HT-29 (cell line): ENCODE measurements at regions not wholly inside any gene's neighbourhood (a gene's known extent, or its start where the extent isn't known, plus 50 kb on each side); places are given as distances from the start of the nearest gene placed in this dataset.
"Not testable (repeated sequence)": the region's sequence is repeated elsewhere in the genome, so short reads cannot be mapped to it uniquely, and the experiment has no call there.

ENCODE experiments used
- DNase-seq: peaks from one replicate; pipeline ENCODE4 v3.0.0-alpha.2; 2015; ENCODE audit warnings: low spot score

DNA sequence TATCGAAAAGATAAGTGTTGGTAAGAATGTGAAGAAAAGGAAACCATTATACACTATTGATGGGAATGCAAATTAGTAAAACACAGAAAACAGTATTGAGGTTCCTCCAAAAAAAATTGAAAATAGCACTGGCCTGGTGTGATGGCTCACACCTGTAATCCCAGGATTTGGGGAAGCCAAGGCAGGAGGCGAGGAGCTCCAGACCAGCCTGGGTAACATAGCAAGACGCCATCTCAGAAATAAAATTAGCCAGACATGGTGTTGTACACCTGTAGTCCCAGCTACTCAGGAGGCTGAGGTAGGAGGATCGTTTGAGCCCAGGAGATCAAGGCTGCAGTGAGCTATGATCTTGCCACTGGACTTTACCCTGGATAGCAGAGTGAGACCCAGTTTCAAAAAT, 5303.4 kb upstream of the TPTE start:
- DNase-seq = not testable (repeated sequence)

DNA sequence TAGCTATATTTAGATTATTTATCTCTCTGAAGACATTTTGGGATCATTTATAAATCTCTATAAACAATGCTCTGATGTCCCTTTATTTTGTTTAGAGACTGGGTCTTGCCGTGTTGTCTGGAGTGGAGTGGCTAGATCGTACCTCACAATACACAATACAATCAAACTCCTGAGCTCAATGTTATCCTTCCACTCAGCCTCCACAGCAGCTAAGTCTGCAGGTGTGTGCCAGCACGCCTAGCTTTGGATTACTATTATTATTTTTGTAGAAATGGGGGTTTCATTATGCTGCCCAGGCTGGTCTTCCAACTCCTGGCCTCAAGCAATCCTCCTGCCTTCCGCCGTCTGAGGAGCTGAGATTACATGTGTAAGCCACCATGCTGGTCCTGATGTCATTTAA, 5301.4 kb upstream of the TPTE start:
- DNase-seq = not testable (repeated sequence)

GRCh38 chr21:5220468-5220867, 5300.9 kb upstream of the TPTE start:
- DNase-seq = peak; percentile 25

- DNase-seq = not testable (repeated sequence)
Observed at GRCh38 chr21:5221458-5222050, 5299.8 kb upstream of the TPTE start.

GRCh38 chr21:5222996-5223782, 5298.2 kb upstream of the TPTE start:
- not testable (repeated sequence) for DNase-seq

DNA sequence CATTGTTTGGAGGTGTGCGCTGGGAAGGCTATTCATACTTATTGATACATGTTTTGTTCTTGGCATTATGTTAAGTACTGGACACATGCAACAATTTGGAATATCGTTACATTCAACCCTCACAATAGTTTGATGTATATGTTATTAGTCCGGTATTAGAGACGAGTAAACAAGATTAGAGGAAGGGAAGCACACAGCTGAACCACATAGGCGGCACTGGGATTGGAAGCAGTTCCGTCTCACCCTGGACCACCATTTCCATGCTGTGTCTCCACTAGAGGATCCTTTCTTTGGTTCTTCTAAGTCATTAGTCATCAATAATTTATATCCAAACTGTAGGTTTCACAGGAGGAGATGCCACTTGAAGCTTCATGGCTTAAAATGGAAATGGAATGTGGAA, 5297.2 kb upstream of the TPTE start:
- not testable (repeated sequence) for DNase-seq

DNA sequence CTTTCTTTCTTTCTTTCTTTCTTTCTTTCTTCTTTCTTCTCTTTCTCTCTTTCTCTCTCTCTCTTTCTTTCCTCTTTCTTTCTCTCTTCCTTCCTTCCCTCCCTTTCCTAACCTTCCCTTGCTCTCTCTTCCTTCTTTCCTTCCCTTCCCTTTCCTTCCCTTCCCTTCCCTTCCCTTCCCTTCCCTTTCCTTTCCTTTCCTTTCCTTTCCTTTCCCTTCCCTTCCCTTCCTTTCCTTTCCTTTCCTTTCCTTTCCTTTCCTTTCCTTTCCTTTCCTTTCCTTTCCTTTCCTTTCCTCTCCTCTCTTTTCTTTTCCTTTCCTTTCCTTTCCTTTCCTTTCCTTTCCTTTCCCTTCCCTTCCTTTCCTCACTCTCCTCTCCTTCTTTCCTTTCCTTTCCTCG, 5294.1 kb upstream of the TPTE start:
- DNase-seq = not testable (repeated sequence)

- not testable (repeated sequence) for DNase-seq
Observed at GRCh38 chr21:5230561-5230960, 5290.8 kb upstream of the TPTE start.

DNA sequence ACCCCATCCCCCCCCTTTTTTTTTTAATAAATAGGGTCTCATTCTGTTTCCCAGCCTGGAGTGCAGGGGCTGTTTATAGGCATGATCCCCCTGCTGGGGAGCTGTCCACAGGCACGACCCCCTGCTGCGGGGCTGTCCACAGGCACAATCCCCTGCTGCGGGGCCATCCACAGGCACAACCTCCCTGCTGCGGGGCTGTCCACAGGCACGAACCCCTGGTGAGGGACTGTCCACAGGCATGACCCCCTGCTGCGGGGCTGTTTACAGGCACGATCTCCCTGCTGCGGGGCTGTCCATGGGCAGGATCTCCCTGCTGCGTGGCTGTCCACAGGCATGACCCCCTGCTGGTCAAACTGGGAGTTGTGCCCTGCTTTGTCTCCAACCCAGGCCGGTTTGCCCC, 5290.1 kb upstream of the TPTE start:
- not testable (repeated sequence) for DNase-seq

- not testable (repeated sequence) for DNase-seq
Observed at GRCh38 chr21:5232176-5232958, 5289.0 kb upstream of the TPTE start.

DNA sequence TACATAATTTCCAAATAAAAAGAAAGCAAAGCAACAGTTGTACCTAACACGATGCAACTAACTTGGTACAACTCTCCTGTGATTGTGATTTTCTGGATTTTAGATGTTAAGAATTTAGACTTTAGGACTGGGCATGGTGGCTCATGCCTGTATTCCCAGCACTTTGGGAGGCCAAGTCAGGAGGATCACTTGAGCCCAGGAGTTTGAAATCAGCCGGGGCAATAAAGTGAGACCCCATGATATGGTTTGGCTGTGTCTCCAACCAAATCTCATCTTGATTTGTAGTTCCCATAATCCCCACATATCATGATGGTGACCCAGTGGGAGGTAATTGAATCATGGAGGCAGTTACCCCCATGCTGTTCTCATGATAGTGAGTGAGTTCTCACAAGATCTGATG, 5285.6 kb upstream of the TPTE start:
- not testable (repeated sequence) for DNase-seq

- not testable (repeated sequence) for DNase-seq
Observed at GRCh38 chr21:5236846-5237675, 5284.3 kb upstream of the TPTE start.

DNA sequence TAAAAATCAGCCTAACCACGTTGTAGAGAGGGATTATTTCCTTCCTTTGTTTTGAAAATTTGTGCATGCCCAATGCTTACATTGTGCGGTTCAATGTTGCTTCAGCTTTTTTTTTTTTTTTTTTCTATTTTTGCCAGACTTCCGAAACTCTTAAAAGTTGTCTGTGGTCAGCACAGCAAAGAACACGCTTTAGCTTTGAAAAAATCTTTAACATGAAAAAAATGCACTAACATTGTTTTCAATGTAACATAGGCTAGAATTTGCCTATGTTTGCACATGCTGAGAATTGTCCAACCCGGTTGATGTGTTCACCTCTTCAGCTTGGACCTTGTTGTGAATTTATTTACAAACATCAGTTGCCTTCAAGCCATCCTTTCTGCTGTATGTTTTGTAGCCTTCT, 5280.9 kb upstream of the TPTE start:
- DNase-seq = not testable (repeated sequence)

- DNase-seq = not testable (repeated sequence)
Observed at GRCh38 chr21:5242732-5243131, 5278.7 kb upstream of the TPTE start.

- not testable (repeated sequence) for DNase-seq
Observed at GRCh38 chr21:5243257-5243656, 5278.1 kb upstream of the TPTE start.

GRCh38 chr21:5243715-5244375, 5277.5 kb upstream of the TPTE start:
- DNase-seq = not testable (repeated sequence)

DNA sequence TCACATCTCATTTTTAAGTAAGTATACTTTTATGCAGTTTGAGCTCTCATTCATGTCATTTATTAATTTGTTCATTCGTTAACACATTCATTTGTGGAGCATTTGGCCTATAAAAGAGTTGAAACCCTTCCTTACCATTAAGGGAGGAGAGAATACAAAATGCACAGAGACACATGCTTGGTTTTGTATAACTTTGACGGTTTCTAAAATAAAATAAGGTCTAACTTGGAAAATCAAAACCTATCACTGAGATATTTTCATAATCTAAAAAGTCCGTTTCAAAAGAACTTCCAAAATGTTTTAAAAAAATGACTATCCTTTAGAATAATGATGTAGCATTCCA, 5277.0 kb upstream of the TPTE start:
- not testable (repeated sequence) for DNase-seq

DNA sequence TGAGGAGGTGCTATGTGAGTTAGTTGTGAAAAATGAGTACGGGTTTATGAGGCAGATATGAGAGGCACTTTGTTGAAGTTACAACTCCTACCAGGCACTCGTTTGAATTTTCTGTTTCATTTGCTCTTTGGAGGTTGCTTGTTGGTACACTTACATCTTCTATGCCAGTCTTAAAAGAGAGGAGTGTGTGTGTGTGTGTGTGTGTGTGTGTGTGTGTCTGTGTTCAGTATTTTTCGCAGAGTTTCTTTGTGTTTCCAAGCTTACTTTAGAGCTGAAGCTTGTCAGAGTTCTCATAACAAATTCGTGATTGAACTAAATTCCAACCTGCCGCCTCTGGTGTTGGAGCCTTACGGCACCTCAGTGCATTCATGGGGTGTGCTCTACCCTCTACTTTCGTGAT, 5276.4 kb upstream of the TPTE start:
- DNase-seq = not testable (repeated sequence)

GRCh38 chr21:5246416-5246815, 5275.0 kb upstream of the TPTE start:
- not testable (repeated sequence) for DNase-seq

- not testable (repeated sequence) for DNase-seq
Observed at GRCh38 chr21:5247399-5247798, 5274.0 kb upstream of the TPTE start.

DNA sequence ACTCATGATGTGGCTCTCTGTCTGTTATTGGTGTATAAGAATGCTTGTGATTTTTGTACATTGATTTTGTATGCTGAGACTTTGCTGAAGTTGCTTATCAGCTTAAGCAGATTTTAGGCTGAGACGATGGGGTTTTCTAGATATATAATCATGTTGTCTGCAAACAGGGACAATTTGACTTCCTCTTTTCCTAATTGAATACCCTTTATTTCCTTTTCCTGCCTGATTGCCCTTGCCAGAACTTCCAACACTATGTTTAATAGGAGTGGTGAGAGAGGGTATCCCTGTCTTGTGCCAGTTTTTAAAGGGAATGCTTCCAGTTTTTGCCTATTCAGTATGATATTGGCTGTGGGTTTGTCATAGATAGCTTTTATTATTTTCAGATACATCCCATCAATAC, 5271.3 kb upstream of the TPTE start:
- DNase-seq = not testable (repeated sequence)
